ENCODE measurements at regions not wholly inside any gene's neighbourhood (a gene's known extent, or its start where the extent isn't known, plus 50 kb on each side); places are given as distances from the start of the nearest gene placed in this dataset.

DNA sequence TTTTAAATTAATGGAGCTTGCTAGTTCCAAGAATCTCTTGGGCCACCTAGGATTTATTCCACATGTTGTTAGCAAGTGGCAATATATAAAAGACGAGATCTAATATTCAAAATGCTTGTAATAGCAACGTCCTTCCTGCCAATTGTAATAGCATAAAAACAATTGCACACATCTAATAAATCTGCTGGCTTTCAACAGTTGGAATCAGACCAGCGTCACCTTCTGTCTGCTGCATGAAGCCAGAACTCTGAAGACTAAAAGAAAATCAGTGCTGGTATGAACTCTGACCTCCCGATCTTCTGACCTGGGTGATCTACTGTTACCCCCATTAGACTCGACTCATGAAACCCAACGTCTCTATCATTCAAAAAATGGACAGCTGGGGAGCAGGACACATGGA is 100.6 kb downstream of the DIO2 start:
- H3K4me1 ChIP-seq = no peaks in the 10 kb centered on the region; the same call in 1 of the 2 replicates
- H3K9me3 Mint-ChIP-seq (ENCODE audit: unreplicated experiment) = no peaks in the 10 kb centered on the region
- CTCF ChIA-PET = no interaction called here
- DNase-seq = no peak
- H3K4me3 ChIP-seq (ENCODE audit: low read depth, low read length) = no peak overlapping the region
- BruUV-seq (replicated peaks) = no TSS peak
- H3K36me3 Mint-ChIP-seq (ENCODE audit: insufficient read depth, unreplicated experiment) = no peaks in the 10 kb centered on the region
- peaks cover 5% of the 10 kb centered on the region for H3K27me3 Mint-ChIP-seq (ENCODE audit: insufficient read depth, unreplicated experiment)
- no peak overlapping the region for H3K27ac Mint-ChIP-seq (ENCODE audit: unreplicated experiment)
- H3K9me3 ChIP-seq = no peaks in the 10 kb centered on the region
- no peaks in the 10 kb centered on the region for H3K36me3 ChIP-seq (ENCODE audit: control insufficient read depth, insufficient read depth, low read length)
- intact Hi-C loops (cut with micrococcal nuclease; ENCODE audit: unreplicated experiment) = no loop called here
- no peaks in the 10 kb centered on the region for H3K4me1 Mint-ChIP-seq (ENCODE audit: low read depth, unreplicated experiment)
- H3K4me3 Mint-ChIP-seq (ENCODE audit: unreplicated experiment) = no peak overlapping the region
- TF ChIP-seq, protein P1, sequence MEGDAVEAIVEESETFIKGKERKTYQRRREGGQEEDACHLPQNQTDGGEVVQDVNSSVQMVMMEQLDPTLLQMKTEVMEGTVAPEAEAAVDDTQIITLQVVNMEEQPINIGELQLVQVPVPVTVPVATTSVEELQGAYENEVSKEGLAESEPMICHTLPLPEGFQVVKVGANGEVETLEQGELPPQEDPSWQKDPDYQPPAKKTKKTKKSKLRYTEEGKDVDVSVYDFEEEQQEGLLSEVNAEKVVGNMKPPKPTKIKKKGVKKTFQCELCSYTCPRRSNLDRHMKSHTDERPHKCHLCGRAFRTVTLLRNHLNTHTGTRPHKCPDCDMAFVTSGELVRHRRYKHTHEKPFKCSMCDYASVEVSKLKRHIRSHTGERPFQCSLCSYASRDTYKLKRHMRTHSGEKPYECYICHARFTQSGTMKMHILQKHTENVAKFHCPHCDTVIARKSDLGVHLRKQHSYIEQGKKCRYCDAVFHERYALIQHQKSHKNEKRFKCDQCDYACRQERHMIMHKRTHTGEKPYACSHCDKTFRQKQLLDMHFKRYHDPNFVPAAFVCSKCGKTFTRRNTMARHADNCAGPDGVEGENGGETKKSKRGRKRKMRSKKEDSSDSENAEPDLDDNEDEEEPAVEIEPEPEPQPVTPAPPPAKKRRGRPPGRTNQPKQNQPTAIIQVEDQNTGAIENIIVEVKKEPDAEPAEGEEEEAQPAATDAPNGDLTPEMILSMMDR (IDR thresholded peaks at IDR 0.05; ENCODE audit: insufficient read depth in 1 of 2, low read depth in 1 of 2, low read length in 1 of 2, severe bottlenecking in 1 of 2, unreplicated experiment in 1 of 2) = no peak
- POLR2A ChIA-PET = no interaction called here
- no peaks in the 10 kb centered on the region for H3K27me3 ChIP-seq (replicated peaks; ENCODE audit: control insufficient read depth, insufficient read depth, low read length)

DNA sequence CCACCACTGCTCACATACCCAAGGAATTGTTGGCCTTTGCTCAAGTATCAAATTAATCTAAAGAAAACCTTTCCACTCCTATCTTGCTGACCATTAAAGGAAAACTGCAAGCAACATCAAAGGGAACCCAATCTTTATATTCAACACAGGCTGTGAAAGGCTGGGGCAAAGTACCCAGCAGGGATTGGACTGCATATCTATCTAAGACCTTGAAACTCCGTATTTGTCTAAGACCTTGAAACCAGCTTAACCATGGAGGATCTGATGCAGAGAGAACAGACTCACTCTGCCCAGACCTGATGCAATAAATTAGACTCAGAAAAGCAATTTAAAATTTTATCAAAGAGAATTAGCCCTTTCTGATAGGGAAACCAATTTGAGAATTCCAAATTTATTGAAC is 102.2 kb downstream of the DIO2 start:
- Histone ChIP-seq H3K36me3 (ENCODE audit: control insufficient read depth, insufficient read depth, low read length) (no peaks in the 10 kb centered on the region), H3K9me3 (no peaks in the 10 kb centered on the region), H3K4me1 (no peaks in the 10 kb centered on the region; the same call in 1 of the 2 replicates), H3K27me3 (replicated peaks; ENCODE audit: control insufficient read depth, insufficient read depth, low read length) (no peaks in the 10 kb centered on the region), H3K4me3 (ENCODE audit: low read depth, low read length) (no peak overlapping the region)
- Mint-ChIP-seq H3K36me3 (ENCODE audit: insufficient read depth, unreplicated experiment) (no peaks in the 10 kb centered on the region), H3K27me3 (ENCODE audit: insufficient read depth, unreplicated experiment) (no peaks in the 10 kb centered on the region), H3K4me3 (ENCODE audit: unreplicated experiment) (no peak overlapping the region), H3K9me3 (ENCODE audit: unreplicated experiment) (no peaks in the 10 kb centered on the region), H3K4me1 (ENCODE audit: low read depth, unreplicated experiment) (no peaks in the 10 kb centered on the region), H3K27ac (ENCODE audit: unreplicated experiment) (no peak overlapping the region)
- ChIA-PET POLR2A (no interaction called here), CTCF (no interaction called here)
- intact Hi-C loops (cut with micrococcal nuclease; ENCODE audit: unreplicated experiment) = no loop called here
- TF ChIP-seq, protein P1 (IDR thresholded peaks at IDR 0.05; ENCODE audit: insufficient read depth in 1 of 2, low read depth in 1 of 2, low read length in 1 of 2, severe bottlenecking in 1 of 2, unreplicated experiment in 1 of 2) = no peak
- BruUV-seq (replicated peaks) = no TSS peak
- no peak for DNase-seq

DNA sequence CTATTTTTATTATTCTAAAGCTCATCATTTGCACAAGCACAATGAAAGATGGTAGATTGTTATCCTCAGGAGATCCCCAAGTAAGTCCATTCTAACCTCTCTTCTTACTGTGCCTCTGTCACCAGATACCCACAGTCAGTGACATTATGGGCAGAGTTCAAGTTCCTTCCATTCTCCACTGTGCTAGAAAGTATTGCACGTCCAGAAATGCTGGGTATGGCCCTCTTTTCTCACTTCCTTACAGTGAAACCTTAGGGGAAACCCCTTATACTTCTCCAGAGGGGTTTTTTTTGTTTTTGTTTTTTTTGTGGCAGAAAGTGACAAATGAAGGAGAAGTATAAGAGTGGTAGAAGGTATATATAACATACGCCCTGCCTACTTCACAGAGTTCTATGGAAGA is 102.9 kb downstream of the DIO2 start:
- Mint-ChIP-seq H3K36me3 (ENCODE audit: insufficient read depth, unreplicated experiment) (no peaks in the 10 kb centered on the region), H3K4me3 (ENCODE audit: unreplicated experiment) (no peak overlapping the region), H3K4me1 (ENCODE audit: low read depth, unreplicated experiment) (no peaks in the 10 kb centered on the region), H3K27ac (ENCODE audit: unreplicated experiment) (no peak overlapping the region), H3K9me3 (ENCODE audit: unreplicated experiment) (no peaks in the 10 kb centered on the region), H3K27me3 (ENCODE audit: insufficient read depth, unreplicated experiment) (no peaks in the 10 kb centered on the region)
- no peaks in the 10 kb centered on the region for H3K9me3 ChIP-seq
- ChIA-PET CTCF (no interaction called here), POLR2A (no interaction called here)
- DNase-seq = no peak
- no peaks in the 10 kb centered on the region for H3K27me3 ChIP-seq (replicated peaks; ENCODE audit: control insufficient read depth, insufficient read depth, low read length)
- no peak overlapping the region for H3K4me3 ChIP-seq (ENCODE audit: low read depth, low read length)
- no peaks in the 10 kb centered on the region; the same call in 1 of the 2 replicates for H3K4me1 ChIP-seq
- TF ChIP-seq, protein P1 (IDR thresholded peaks at IDR 0.05; ENCODE audit: insufficient read depth in 1 of 2, low read depth in 1 of 2, low read length in 1 of 2, severe bottlenecking in 1 of 2, unreplicated experiment in 1 of 2) = no peak
- H3K36me3 ChIP-seq (ENCODE audit: control insufficient read depth, insufficient read depth, low read length) = no peaks in the 10 kb centered on the region
- intact Hi-C loops (cut with micrococcal nuclease; ENCODE audit: unreplicated experiment) = no loop called here
- no TSS peak for BruUV-seq (replicated peaks)

All from Caco-2 (cell line).